GM12873 (cell line): ENCODE measurements at regions not wholly inside any gene's neighbourhood (a gene's known extent, or its start where the extent isn't known, plus 50 kb on each side); places are given as distances from the start of the nearest gene placed in this dataset.

Source experiments
- CTCF ChIP-seq: IDR thresholded peaks from 2 replicates; pipeline ENCODE4 v1.5.1; 2012; ENCODE audit warnings: low read depth, mild to moderate bottlenecking, moderate library complexity, low read length, control low read depth; ENCODE audit not compliant: insufficient read depth; ENCODE audit errors: missing control alignments

GRCh38 chr15:94864600-94864999 lies 633.2 kb downstream of the MCTP2 start:
- no peak for TF ChIP-seq CTCF

GRCh38 chr15:94875550-94875949 lies 644.2 kb downstream of the MCTP2 start:
- no peak for TF ChIP-seq CTCF

- no peak for TF ChIP-seq CTCF
These were observed 646.5 kb downstream of the MCTP2 start for GRCh38 chr15:94877833-94878232.

- TF ChIP-seq CTCF = no peak
These were observed 650.8 kb downstream of the MCTP2 start for GRCh38 chr15:94882071-94882712.

GRCh38 chr15:94887391-94887790 lies 656.0 kb downstream of the MCTP2 start:
- no peak for TF ChIP-seq CTCF

- no peak for TF ChIP-seq CTCF
These were observed 657.8 kb downstream of the MCTP2 start for GRCh38 chr15:94889153-94889552.

GRCh38 chr15:94893091-94893490 lies 661.7 kb downstream of the MCTP2 start:
- no peak for TF ChIP-seq CTCF
